ENCODE measurements at regions not wholly inside any gene's neighbourhood (a gene's known extent, or its start where the extent isn't known, plus 50 kb on each side); places are given as distances from the start of the nearest gene placed in this dataset.

- Histone ChIP-seq H3F3A (replicated peaks; ENCODE audit: insufficient read depth) (no peaks in the 10 kb centered on the region), H2AFZ (ENCODE audit: low read depth) (no peak overlapping the region), H3K27ac (ENCODE audit: low read depth in 2 of 2, low read length in 1 of 2) (no peak overlapping the region), H3K9me3 (no peaks in the 10 kb centered on the region), H3K79me2 (ENCODE audit: insufficient read depth) (no peaks in the 10 kb centered on the region), H3K9me2 (no peaks in the 10 kb centered on the region), H3K4me3 (ENCODE audit: low read depth in 2 of 2, low read length in 1 of 2) (no peak overlapping the region), H3K4me2 (no peak overlapping the region), H3K27me3 (ENCODE audit: insufficient read depth) (no peaks in the 10 kb centered on the region), H3K9ac (no peak overlapping the region), H4K20me1 (ENCODE audit: insufficient read depth) (no peaks in the 10 kb centered on the region), H3K4me1 (ENCODE audit: control insufficient read depth in 1 of 2, insufficient read depth in 2 of 2, low read depth in 1 of 2, low read length in 1 of 2) (no peaks in the 10 kb centered on the region), H3K36me3 (replicated peaks in 1 of 2; ENCODE audit: control insufficient read depth in 1 of 2, insufficient read depth in 2 of 2, low read length in 1 of 2) (no peaks in the 10 kb centered on the region)
- ChIA-PET CTCF (no interaction called here), POLR2A (no interaction called here)
- WGBS (ENCODE audit: low lambda C conversion rate): 23% methylated on average over 4 of the region's 4 CpGs
- TF ChIP-seq EP300 (IDR thresholded peaks at IDR 0.05; ENCODE audit: borderline replicate concordance in 1 of 2, low read depth in 1 of 2, low read length in 1 of 2): no peak
- TF ChIP-seq RXRA (IDR thresholded peaks at IDR 0.05; ENCODE audit: borderline replicate concordance, low read depth): no peak
- TF ChIP-seq POLR2AphosphoS5 (IDR thresholded peaks at IDR 0.05; ENCODE audit: low read depth, low read length): no peak
- no peak for TF ChIP-seq REST (IDR thresholded peaks at IDR 0.05; ENCODE audit: low read depth, low read length)
- no peak for TF ChIP-seq MEF2A (IDR thresholded peaks at IDR 0.05; ENCODE audit: borderline replicate concordance, low read depth)
- no peak for TF ChIP-seq FOSL2 (IDR thresholded peaks at IDR 0.05; ENCODE audit: borderline replicate concordance, low read depth)
- TF ChIP-seq USF1 (IDR thresholded peaks at IDR 0.05; ENCODE audit: borderline replicate concordance, low read depth): no peak
- TF ChIP-seq CTCF (IDR thresholded peaks at IDR 0.05): no peak
- TF ChIP-seq RFX5 (IDR thresholded peaks at IDR 0.05; ENCODE audit: low read length): no peak
- TF ChIP-seq FOXM1 (IDR thresholded peaks at IDR 0.05; ENCODE audit: low read depth): no peak
- no peak for TF ChIP-seq TAF1 (IDR thresholded peaks at IDR 0.05; ENCODE audit: borderline replicate concordance, low read depth, low read length)
- TF ChIP-seq ELF1 (IDR thresholded peaks at IDR 0.05): no peak
- TF ChIP-seq RCOR1 (IDR thresholded peaks at IDR 0.05; ENCODE audit: low read length): no peak
- no peak for TF ChIP-seq TEAD4 (IDR thresholded peaks at IDR 0.05; ENCODE audit: borderline replicate concordance, insufficient read depth)
- DNase-seq: no peak
These were observed 187.0 kb upstream of the BMP2 start for GRCh38 chr20:6580486-6580885.

All from SK-N-SH (cell line).